GM23338 (cell line): ENCODE measurements at regions not wholly inside any gene's neighbourhood (a gene's known extent, or its start where the extent isn't known, plus 50 kb on each side); places are given as distances from the start of the nearest gene placed in this dataset.

ENCODE experiments used
- ATAC-seq: fragments of 200-7000 bp; cut with Tn5 transposase; 3 replicates; pipeline ENCODE4 v1.9.1; 2020
- DNase-seq: peaks from one replicate; pipeline ENCODE4 v3.0.0-alpha.2; 2015; ENCODE audit warnings: low spot score
- H2AFZ ChIP-seq: fragments of 200-600 bp; sonication (generic); 2 replicates; pipeline ENCODE4 v1.8.0; 2016; ENCODE audit warnings: antibody characterized with exemption, mild to moderate bottlenecking, moderate library complexity
- H3F3A ChIP-seq: fragments of 200-600 bp; sonication (generic); replicated peaks from 2 replicates; pipeline ENCODE4 v1.8.0; 2017; ENCODE audit warnings: antibody characterized with exemption, mixed run types, low read depth
- H3K27ac ChIP-seq: fragments of 200-600 bp; sonication (generic); 2 replicates; pipeline ENCODE4 v1.6.1; 2016; ENCODE audit warnings: low read depth
- H3K27me3 ChIP-seq: fragments of 200-600 bp; sonication (generic); 2 replicates; pipeline ENCODE4 v1.8.0; 2016; ENCODE audit warnings: mild to moderate bottlenecking, mixed run types, moderate library complexity; ENCODE audit not compliant: insufficient read depth
- H3K36me3 ChIP-seq: fragments of 200-600 bp; sonication (generic); 2 replicates; pipeline ENCODE4 v1.8.0; 2016; ENCODE audit warnings: mild to moderate bottlenecking; ENCODE audit not compliant: insufficient read depth
- H3K4me1 ChIP-seq: fragments of 200-600 bp; sonication (generic); 2 replicates; pipeline ENCODE4 v1.8.0; 2016; ENCODE audit warnings: mild to moderate bottlenecking, moderate library complexity; ENCODE audit not compliant: insufficient read depth
- H3K4me2 ChIP-seq: fragments of 200-600 bp; sonication (generic); 2 replicates; pipeline ENCODE4 v1.7.1; 2017; ENCODE audit warnings: mixed run types
- H3K4me3 ChIP-seq: fragments of 200-600 bp; sonication (generic); 2 replicates; pipeline ENCODE4 v1.6.1; 2016; ENCODE audit warnings: mixed run types
- H3K79me2 ChIP-seq: fragments of 200-600 bp; sonication (generic); replicated peaks from 2 replicates; pipeline ENCODE4 v1.8.0; 2017; ENCODE audit warnings: mild to moderate bottlenecking; ENCODE audit not compliant: insufficient read depth
- H3K9me2 ChIP-seq: fragments of 200-600 bp; sonication (generic); 2 replicates; pipeline ENCODE4 v1.8.0; 2017; ENCODE audit not compliant: insufficient read depth
- H4K20me1 ChIP-seq: fragments of 200-600 bp; sonication (generic); replicated peaks from 2 replicates; pipeline ENCODE4 v1.8.0; 2017; ENCODE audit warnings: mild to moderate bottlenecking; ENCODE audit not compliant: insufficient read depth
- H3K27ac Mint-ChIP-seq: 2 replicates; pipeline ENCODE4 v1.8.0; 2020; ENCODE audit warnings: inconsistent platforms, mild to moderate bottlenecking, moderate library complexity, mixed read lengths
- H3K27me3 Mint-ChIP-seq: 3 replicates; pipeline ENCODE4 v1.8.0; 2022; ENCODE audit warnings: low read depth, mild to moderate bottlenecking, moderate library complexity, mixed read lengths, inconsistent platforms; ENCODE audit not compliant: insufficient read depth, poor library complexity
- H3K36me3 Mint-ChIP-seq: 3 replicates; pipeline ENCODE4 v1.8.0; 2021; ENCODE audit warnings: low read depth, mild to moderate bottlenecking, inconsistent platforms, moderate library complexity, mixed read lengths
- H3K4me1 Mint-ChIP-seq: 3 replicates; pipeline ENCODE4 v1.8.0; 2020; ENCODE audit warnings: mild to moderate bottlenecking, inconsistent platforms, mixed read lengths
- H3K4me3 Mint-ChIP-seq: 3 replicates; pipeline ENCODE4 v1.8.0; 2021; ENCODE audit warnings: moderate library complexity, mild to moderate bottlenecking, inconsistent platforms, mixed read lengths
- H3K9me3 Mint-ChIP-seq: 3 replicates; pipeline ENCODE4 v1.8.0; 2020; ENCODE audit warnings: moderate library complexity, mild to moderate bottlenecking, inconsistent platforms, mixed read lengths
- CREB1 ChIP-seq: fragments of 250-450 bp; sonication (Bioruptor Pico); IDR thresholded peaks from 2 replicates; pipeline ENCODE4 v1.5.0; 2020; ENCODE audit warnings: low read depth, mild to moderate bottlenecking, moderate library complexity
- EZH2 ChIP-seq: fragments of 200-600 bp; sonication (generic); IDR thresholded peaks from one replicate; pipeline ENCODE4 v1.8.0; 2017; ENCODE audit warnings: antibody characterized with exemption, mild to moderate bottlenecking, low read depth; ENCODE audit not compliant: unreplicated experiment
- EZH2phosphoT487 ChIP-seq: fragments of 200-600 bp; sonication (generic); IDR thresholded peaks from one replicate; pipeline ENCODE4 v1.8.1; 2018; ENCODE audit warnings: antibody characterized with exemption; ENCODE audit not compliant: unreplicated experiment
- JUNB ChIP-seq: IDR thresholded peaks from one replicate; pipeline ENCODE4 v1.6.1; 2016; ENCODE audit warnings: antibody characterized with exemption; ENCODE audit not compliant: unreplicated experiment
- NANOG ChIP-seq: IDR thresholded peaks from 2 replicates; pipeline ENCODE4 v1.6.1; 2016; ENCODE audit warnings: antibody characterized with exemption, borderline replicate concordance
- POLR2AphosphoS5 ChIP-seq: IDR thresholded peaks from 2 replicates; pipeline ENCODE4 v1.6.1; 2016; ENCODE audit warnings: antibody characterized with exemption, low read depth
- REST ChIP-seq: IDR thresholded peaks from one replicate; pipeline ENCODE4 v1.6.1; 2018; ENCODE audit warnings: antibody characterized with exemption; ENCODE audit not compliant: unreplicated experiment
- STAT1 ChIP-seq: IDR thresholded peaks from one replicate; pipeline ENCODE4 v1.6.1; 2016; ENCODE audit warnings: antibody characterized with exemption; ENCODE audit not compliant: unreplicated experiment
- ZNF114 ChIP-seq: fragments of 250-450 bp; sonication (Bioruptor Pico); IDR thresholded peaks from 2 replicates; pipeline ENCODE4 v1.5.0; 2020; ENCODE audit warnings: mild to moderate bottlenecking, moderate library complexity
- ZNF331 ChIP-seq: fragments of 250-450 bp; sonication (Bioruptor Pico); IDR thresholded peaks from 2 replicates; pipeline ENCODE4 v1.5.0; 2020; ENCODE audit warnings: low read depth, mild to moderate bottlenecking, moderate library complexity
- TF ChIP-seq, protein P1 (sequence below), 2 experiments: fragments of 200-600 bp in 1 of 2; sonication (generic) in 1 of 2; conservative IDR thresholded peaks; 2 replicates each; pipeline versions ENCODE4 v1.5.1 to v1.6.1; 2016 to 2017; ENCODE audit warnings: antibody characterized with exemption in 2 of 2, low read depth in 2 of 2, mild to moderate bottlenecking in 2 of 2, moderate library complexity in 1 of 2
- TF ChIP-seq, protein P2 (sequence below): IDR thresholded peaks from 2 replicates; pipeline ENCODE4 v1.6.1; 2016; ENCODE audit warnings: antibody characterized with exemption

DNA sequence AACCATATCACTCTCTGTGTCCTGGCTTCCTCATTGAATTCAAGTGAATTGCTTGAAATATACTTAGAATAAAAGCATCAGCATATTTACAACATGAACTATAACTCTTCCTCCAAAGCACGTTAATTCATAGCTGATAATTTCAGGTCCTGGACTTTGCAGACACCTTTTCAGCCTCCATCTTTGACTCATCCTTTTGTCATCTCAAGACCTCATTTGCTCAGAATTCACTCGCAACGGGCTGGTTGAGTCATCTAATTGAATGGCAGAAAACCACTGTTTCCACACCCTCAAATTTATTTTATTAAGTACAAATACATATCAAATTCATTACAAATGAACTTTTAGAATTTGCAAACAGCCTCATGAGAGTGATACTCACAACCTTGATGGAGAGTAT lies 545.7 kb downstream of the GATA3 start (continued):
- no peak for TF ChIP-seq ZNF114 (CRISPR knock-in tag)
- TF ChIP-seq JUNB = no peak
- no peak for TF ChIP-seq STAT1
- TF ChIP-seq POLR2AphosphoS5 = no peak
- TF ChIP-seq REST = no peak
- no peak for TF ChIP-seq EZH2phosphoT487
- no peak for TF ChIP-seq CREB1 (CRISPR knock-in tag)

DNA sequence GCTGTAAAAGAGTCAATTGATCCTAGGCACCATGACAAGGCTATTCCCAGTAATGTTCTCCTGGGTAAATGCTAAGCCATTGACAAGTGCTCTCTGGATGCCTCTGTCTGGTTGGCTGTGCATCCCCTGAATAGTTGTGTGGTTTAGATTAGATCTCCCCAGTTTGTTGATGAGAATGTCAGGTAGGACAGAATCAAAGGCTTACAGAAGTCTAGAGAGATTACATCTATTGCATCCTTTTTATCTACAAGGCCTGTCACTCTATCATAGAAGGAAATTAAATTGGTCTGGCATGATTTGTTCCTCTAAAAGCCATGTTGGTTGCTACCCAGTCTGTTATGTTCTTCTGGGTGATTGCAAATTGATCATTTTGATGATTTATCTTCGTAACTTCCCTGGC lies 548.3 kb downstream of the GATA3 start:
- Histone ChIP-seq H3K79me2 (no peaks in the 10 kb centered on the region), H3K36me3 (no peaks in the 10 kb centered on the region), H2AFZ (no peak overlapping the region), H4K20me1 (no peaks in the 10 kb centered on the region), H3K4me2 (no peak overlapping the region), H3K27me3 (no peaks in the 10 kb centered on the region), H3K4me3 (no peak overlapping the region), H3K27ac (no peak overlapping the region), H3F3A (no peaks in the 10 kb centered on the region), H3K9me2 (no peaks in the 10 kb centered on the region), H3K4me1 (no peaks in the 10 kb centered on the region)
- Mint-ChIP-seq H3K27ac (no peak overlapping the region), H3K36me3 (peaks cover 3% of the 10 kb centered on the region; the same call in 1 of the 3 replicates), H3K4me1 (no peaks in the 10 kb centered on the region), H3K4me3 (no peak overlapping the region), H3K9me3 (peaks cover 21% of the 10 kb centered on the region; the same call in 2 of the 3 replicates), H3K27me3 (no peaks in the 10 kb centered on the region)
- ATAC-seq (no peak), DNase-seq (no peak)
- TF ChIP-seq STAT1 (no peak), ZNF114 (CRISPR knock-in tag) (no peak), NANOG (no peak), EZH2 (no peak), JUNB (no peak), EZH2phosphoT487 (no peak), REST (no peak), POLR2AphosphoS5 (no peak), CREB1 (CRISPR knock-in tag) (no peak), ZNF331 (no peak)
- TF ChIP-seq, protein P1, sequence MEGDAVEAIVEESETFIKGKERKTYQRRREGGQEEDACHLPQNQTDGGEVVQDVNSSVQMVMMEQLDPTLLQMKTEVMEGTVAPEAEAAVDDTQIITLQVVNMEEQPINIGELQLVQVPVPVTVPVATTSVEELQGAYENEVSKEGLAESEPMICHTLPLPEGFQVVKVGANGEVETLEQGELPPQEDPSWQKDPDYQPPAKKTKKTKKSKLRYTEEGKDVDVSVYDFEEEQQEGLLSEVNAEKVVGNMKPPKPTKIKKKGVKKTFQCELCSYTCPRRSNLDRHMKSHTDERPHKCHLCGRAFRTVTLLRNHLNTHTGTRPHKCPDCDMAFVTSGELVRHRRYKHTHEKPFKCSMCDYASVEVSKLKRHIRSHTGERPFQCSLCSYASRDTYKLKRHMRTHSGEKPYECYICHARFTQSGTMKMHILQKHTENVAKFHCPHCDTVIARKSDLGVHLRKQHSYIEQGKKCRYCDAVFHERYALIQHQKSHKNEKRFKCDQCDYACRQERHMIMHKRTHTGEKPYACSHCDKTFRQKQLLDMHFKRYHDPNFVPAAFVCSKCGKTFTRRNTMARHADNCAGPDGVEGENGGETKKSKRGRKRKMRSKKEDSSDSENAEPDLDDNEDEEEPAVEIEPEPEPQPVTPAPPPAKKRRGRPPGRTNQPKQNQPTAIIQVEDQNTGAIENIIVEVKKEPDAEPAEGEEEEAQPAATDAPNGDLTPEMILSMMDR (conservative IDR thresholded peaks at IDR 0.05; ENCODE audit: low read depth in 2 of 2) = no peak
- TF ChIP-seq, protein P2, sequence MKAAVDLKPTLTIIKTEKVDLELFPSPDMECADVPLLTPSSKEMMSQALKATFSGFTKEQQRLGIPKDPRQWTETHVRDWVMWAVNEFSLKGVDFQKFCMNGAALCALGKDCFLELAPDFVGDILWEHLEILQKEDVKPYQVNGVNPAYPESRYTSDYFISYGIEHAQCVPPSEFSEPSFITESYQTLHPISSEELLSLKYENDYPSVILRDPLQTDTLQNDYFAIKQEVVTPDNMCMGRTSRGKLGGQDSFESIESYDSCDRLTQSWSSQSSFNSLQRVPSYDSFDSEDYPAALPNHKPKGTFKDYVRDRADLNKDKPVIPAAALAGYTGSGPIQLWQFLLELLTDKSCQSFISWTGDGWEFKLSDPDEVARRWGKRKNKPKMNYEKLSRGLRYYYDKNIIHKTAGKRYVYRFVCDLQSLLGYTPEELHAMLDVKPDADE = no peak
